Gastroesophageal sphincter (tissue), 4 donors: ENCODE measurements at regions not wholly inside any gene's neighbourhood (a gene's known extent, or its start where the extent isn't known, plus 50 kb on each side); places are given as distances from the start of the nearest gene placed in this dataset.

ENCODE experiments used
- ATAC-seq: fragments of 150-250 bp; one replicate; pipeline ENCODE4 v1.9.1; 2016; ENCODE audit warnings: mild to moderate bottlenecking, moderate library complexity
- H3K27ac ChIP-seq, 4 donors: fragments of 200-600 bp; sonication (generic) in 3 of 4; 1 replicate in 3 of 4; 2 replicates in 1 of 4; pipeline ENCODE4 v1.5.1; 2016 to 2019
- H3K27me3 ChIP-seq: fragments of 200-600 bp; sonication (generic); one replicate; pipeline ENCODE4 v1.5.1; 2019
- H3K36me3 ChIP-seq, 2 donors: fragments of 200-600 bp; sonication (generic); one replicate each; pipeline ENCODE4 v1.5.1; 2019; ENCODE audit warnings: control low read depth in 1 of 2
- H3K4me1 ChIP-seq, 3 donors: fragments of 200-600 bp; sonication (generic); 1 replicate in 2 of 3; 2 replicates in 1 of 3; pipeline ENCODE4 v1.5.1; 2016 to 2019; ENCODE audit warnings: control low read depth in 2 of 3
- H3K4me3 ChIP-seq, 2 donors: fragments of 200-600 bp; sonication (generic); one replicate each; pipeline ENCODE4 v1.5.1; 2019; ENCODE audit warnings: mild to moderate bottlenecking in 1 of 2, moderate library complexity in 1 of 2
- H3K9me3 ChIP-seq, 3 donors: fragments of 200-600 bp; sonication (generic); one replicate each; pipeline ENCODE4 v1.5.1; 2017 to 2019; ENCODE audit warnings: control low read depth in 2 of 3
- CTCF ChIP-seq, 4 experiments: fragments of 200-600 bp in 2 of 4; fragments of 450-650 bp in 2 of 4; sonication (generic) in 1 of 4; IDR thresholded peaks; one replicate each; pipeline ENCODE4 v1.5.1; 2017 to 2019; ENCODE audit warnings: antibody characterized with exemption in 4 of 4, mild to moderate bottlenecking in 2 of 4, moderate library complexity in 2 of 4
- EP300 ChIP-seq: sonication (generic); formaldehyde crosslinking; IDR thresholded peaks from one replicate; pipeline ENCODE4 v1.6.1; 2017; ENCODE audit warnings: antibody characterized with exemption, mild to moderate bottlenecking
- POLR2A ChIP-seq, 2 donors: fragments of 450-650 bp; IDR thresholded peaks; one replicate each; pipeline ENCODE4 v1.6.1; 2017; ENCODE audit warnings: antibody characterized with exemption in 2 of 2, mild to moderate bottlenecking in 2 of 2, moderate library complexity in 1 of 2
- POLR2AphosphoS5 ChIP-seq: sonication (generic); formaldehyde crosslinking; IDR thresholded peaks from one replicate; pipeline ENCODE4 v1.6.1; 2017; ENCODE audit warnings: antibody characterized with exemption
- WGBS, 2 donors: methylation state at CpG; one replicate each; pipeline ENCODE4 v1.1.5; 2018; ENCODE audit warnings: low coverage in 1 of 2; 5-methylcytosine and 5-hydroxymethylcytosine counted together

- H3K36me3 ChIP-seq = no peaks in the 10 kb centered on the region
- H3K27me3 ChIP-seq = no peaks in the 10 kb centered on the region
- H3K9me3 ChIP-seq = no peaks in the 10 kb centered on the region
- no peak overlapping the region for H3K4me3 ChIP-seq
- no peak overlapping the region for H3K27ac ChIP-seq
- WGBS, 2 donors = 21 to 59% methylated on average over 3 of the region's 6 CpGs
- no peaks in the 10 kb centered on the region for H3K4me1 ChIP-seq
- no peak for TF ChIP-seq CTCF (IDR thresholded peaks at IDR 0.05)
- no peak for TF ChIP-seq POLR2A (IDR thresholded peaks at IDR 0.05)
- TF ChIP-seq POLR2AphosphoS5 = no peak
- no peak for TF ChIP-seq EP300
- ATAC-seq = no peak
These were observed 159.1 kb upstream of the GDF10 start for GRCh38 chr10:47140761-47141348.

- 100% methylated on average over 1 of the region's 5 CpGs; no CpG with 5 or more reads in 1 of the 2 donors for WGBS, 2 donors
- H3K4me3 ChIP-seq = no peak overlapping the region
- no peaks in the 10 kb centered on the region for H3K27me3 ChIP-seq
- H3K36me3 ChIP-seq = no peaks in the 10 kb centered on the region
- ATAC-seq = no peak
- no peaks in the 10 kb centered on the region for H3K9me3 ChIP-seq
- no peak for TF ChIP-seq POLR2A (IDR thresholded peaks at IDR 0.05)
- TF ChIP-seq POLR2AphosphoS5 = no peak
- TF ChIP-seq EP300 = no peak
- TF ChIP-seq CTCF (IDR thresholded peaks at IDR 0.05) = no peak
- no peaks in the 10 kb centered on the region for H3K4me1 ChIP-seq
- H3K27ac ChIP-seq = no peak overlapping the region
These were observed 158.6 kb upstream of the GDF10 start for GRCh38 chr10:47141349-47141748.

- WGBS, 2 donors = 88% methylated on average over 3 of the region's 9 CpGs; no CpG with 5 or more reads in 1 of the 2 donors
- ATAC-seq = no peak
- no peak for TF ChIP-seq CTCF (IDR thresholded peaks at IDR 0.05)
- TF ChIP-seq EP300 = no peak
- no peak for TF ChIP-seq POLR2A (IDR thresholded peaks at IDR 0.05)
- no peak for TF ChIP-seq POLR2AphosphoS5
- Histone ChIP-seq H3K27ac (no peak overlapping the region), H3K27me3 (no peaks in the 10 kb centered on the region), H3K4me1 (no peaks in the 10 kb centered on the region), H3K9me3 (no peaks in the 10 kb centered on the region), H3K36me3 (no peaks in the 10 kb centered on the region), H3K4me3 (no peak overlapping the region)
These were observed 156.9 kb upstream of the GDF10 start for GRCh38 chr10:47143072-47143471.

DNA sequence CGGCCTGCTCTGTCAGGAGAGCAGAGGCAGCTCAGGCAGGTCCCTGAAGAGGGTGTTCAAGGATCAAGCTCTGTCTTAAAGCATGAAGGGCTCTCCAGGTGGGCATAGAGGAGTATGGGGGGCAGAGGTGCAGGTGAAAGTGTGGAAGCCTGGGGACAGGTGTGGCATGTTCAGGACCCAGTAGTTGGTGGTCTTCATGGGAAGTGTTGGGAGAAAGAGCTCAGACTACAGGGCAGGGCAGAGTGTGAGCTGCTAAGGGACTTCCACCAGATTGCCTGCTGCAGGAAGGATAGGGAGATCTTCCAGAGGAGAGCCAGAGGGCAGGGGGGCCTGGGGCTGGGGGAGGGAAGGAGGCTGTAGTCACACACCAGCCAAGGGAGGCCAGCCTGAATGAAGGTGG, 156.5 kb upstream of the GDF10 start:
- ATAC-seq = no peak
- no peaks in the 10 kb centered on the region for H3K27me3 ChIP-seq
- H3K36me3 ChIP-seq = no peaks in the 10 kb centered on the region
- no peaks in the 10 kb centered on the region for H3K9me3 ChIP-seq
- no peak for TF ChIP-seq POLR2AphosphoS5
- H3K4me1 ChIP-seq = no peaks in the 10 kb centered on the region
- no peak overlapping the region for H3K4me3 ChIP-seq
- H3K27ac ChIP-seq = no peak overlapping the region
- no CpG with 5 or more reads among the region's 1 CpG for WGBS, 2 donors

DNA sequence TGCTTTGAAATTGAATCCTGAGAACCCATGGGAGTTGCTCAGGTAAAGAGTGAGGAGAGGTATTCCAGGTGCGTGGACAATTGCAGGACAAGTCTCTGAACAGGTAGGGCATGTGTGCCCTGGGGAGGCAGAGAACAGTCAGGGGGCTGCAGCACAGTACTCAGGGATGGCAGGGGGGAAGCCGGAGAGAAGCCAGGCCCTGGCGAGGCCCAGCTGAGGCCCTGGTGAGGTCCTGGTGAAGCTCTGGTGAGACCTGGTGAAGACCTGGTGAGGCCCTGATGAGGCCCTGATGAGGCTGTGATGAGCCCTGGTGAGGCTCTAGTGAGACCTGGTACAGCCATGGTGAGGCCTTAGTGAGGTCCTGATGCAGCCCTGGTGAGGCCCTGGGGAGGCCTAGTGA, 155.5 kb upstream of the GDF10 start:
- WGBS, 2 donors = 91 to 100% methylated on average over 1 to 3 of the region's 3 CpGs
- no peaks in the 10 kb centered on the region for H3K4me1 ChIP-seq

More for the DNA sequence above, 155.5 kb upstream of the GDF10 start:
- Histone ChIP-seq H3K27me3 (no peaks in the 10 kb centered on the region), H3K36me3 (no peaks in the 10 kb centered on the region), H3K4me3 (no peak overlapping the region), H3K9me3 (no peaks in the 10 kb centered on the region), H3K27ac (no peak overlapping the region)
- no peak for TF ChIP-seq CTCF (IDR thresholded peaks at IDR 0.05)
- TF ChIP-seq POLR2AphosphoS5 = no peak
- TF ChIP-seq POLR2A (IDR thresholded peaks at IDR 0.05) = no peak
- TF ChIP-seq EP300 = no peak
- no peak for ATAC-seq
